ENCODE measurements at regions not wholly inside any gene's neighbourhood (a gene's known extent, or its start where the extent isn't known, plus 50 kb on each side); places are given as distances from the start of the nearest gene placed in this dataset.

GRCh38 chr16:11401161-11402050 is 56.1 kb downstream of the RMI2 start:
- no peak for DNase-seq (ENCODE audit: low read depth, low spot score)

DNA sequence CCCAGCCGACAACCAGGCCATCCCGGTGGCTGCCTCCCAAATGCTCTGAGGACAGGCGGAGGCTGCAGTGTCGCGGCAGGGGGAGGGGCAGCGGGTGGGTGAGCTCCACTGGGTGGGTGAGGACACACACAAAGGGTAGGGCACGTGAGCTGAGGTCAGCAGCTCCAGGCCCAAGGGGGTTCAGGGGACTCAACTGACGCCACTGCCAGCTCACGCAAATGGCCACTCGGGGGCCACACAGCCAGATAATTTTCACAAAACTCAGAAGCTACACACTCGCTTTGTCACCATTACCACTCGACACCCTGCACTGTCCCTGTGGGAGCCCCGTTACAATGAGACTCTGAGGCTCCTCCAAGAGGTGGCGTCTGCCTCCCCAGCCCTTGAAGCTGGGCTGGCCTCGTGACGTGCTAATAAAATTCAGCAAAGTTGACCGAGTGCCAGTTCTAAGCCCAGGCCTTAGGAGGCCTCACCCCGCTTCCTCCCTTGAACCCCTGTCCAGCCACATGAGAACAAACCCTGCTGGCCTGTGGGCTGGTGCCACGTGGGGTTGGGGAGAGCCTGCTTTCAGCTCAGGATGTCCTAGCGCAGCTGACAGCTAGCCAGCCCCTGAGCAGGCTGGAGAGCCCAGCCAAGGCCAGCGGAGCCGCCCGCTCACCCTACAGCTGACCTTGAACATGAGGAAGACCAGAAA is 56.9 kb downstream of the RMI2 start:
- no peak for DNase-seq (ENCODE audit: low read depth, low spot score)

GRCh38 chr16:11402745-11403533 is 57.7 kb downstream of the RMI2 start:
- DNase-seq (ENCODE audit: low read depth, low spot score): no peak

DNA sequence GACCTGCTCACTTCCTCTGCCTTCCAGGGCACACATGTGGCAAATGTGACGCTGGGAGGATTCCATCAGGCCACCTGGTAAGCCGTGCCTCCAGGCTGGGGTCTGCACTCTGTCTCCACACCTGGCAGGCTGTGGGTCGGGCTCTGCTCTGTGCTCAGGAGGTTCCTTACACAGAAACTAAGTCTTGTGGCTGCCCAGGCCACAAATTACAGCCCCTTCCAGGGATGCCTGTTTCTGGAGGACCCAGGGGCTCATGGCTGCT is 58.2 kb downstream of the RMI2 start:
- no peak for DNase-seq (ENCODE audit: low read depth, low spot score)

DNA sequence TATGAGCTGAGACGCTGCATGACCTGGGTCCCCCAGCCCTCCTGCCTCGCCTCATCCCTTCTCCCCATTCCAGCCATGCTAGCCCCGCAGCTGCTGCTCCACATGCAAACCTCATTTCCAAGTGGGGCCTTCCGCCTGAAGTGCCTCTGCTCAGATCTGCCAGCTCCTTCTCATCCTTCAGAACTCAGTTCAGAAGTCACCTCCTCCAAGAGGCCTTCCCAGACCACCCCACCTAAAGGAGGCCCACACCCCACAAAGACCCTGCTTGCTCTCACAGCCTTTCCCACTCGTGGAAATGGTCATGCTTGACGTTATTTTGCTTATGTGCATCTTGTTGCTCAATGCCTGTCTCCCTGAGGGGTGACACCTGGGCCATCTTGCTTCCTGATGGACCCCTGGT is 58.7 kb downstream of the RMI2 start:
- DNase-seq (ENCODE audit: low read depth, low spot score): no peak

DNA sequence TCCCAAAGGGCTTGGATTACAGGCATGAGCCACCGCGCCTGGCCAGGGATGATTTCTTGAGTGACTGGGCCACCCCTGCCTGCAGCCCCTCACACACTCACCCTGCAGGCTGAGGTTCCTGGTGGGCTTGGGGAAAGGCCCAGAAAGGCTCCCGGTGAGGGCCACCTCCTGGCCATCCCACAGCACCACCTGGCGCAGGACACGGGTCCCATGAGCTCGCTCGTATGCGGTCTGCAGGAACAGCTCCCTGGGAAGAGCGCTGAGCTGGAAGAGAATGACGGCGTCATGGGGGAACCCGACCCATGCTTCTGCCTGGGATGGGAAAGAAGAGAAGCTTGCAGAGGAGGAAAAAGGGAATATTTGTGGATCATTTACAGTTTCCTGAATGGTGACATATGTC is 59.3 kb downstream of the RMI2 start:
- no peak for DNase-seq (ENCODE audit: low read depth, low spot score)

GRCh38 chr16:11405331-11406176 is 60.3 kb downstream of the RMI2 start:
- DNase-seq (ENCODE audit: low read depth, low spot score): no peak

GRCh38 chr16:11406177-11406560 is 60.9 kb downstream of the RMI2 start:
- no peak for DNase-seq (ENCODE audit: low read depth, low spot score)

- DNase-seq (ENCODE audit: low read depth, low spot score): peak; percentile 56
Observed at GRCh38 chr16:11407047-11407982, 62.1 kb downstream of the RMI2 start.

DNA sequence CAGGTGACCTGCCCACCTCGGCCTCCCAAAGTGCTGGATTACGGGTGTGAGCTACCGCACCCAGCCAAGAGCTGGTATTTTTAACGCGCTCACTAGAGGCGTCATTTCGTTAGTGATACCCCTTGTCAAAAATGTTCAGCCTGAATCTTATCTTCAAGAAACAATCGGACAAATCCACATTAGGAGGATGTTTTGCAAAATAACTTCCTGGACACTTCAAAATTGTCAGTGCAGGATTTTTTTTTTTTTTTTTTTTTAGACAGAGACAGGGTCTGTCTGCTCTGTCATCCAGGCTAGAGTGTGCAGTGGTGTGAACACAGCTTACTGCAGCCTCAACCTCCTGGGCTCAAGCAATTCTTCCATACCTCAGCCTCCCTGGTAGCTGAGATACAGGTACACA is 63.0 kb downstream of the RMI2 start:
- DNase-seq (ENCODE audit: low read depth, low spot score): no peak

DNA sequence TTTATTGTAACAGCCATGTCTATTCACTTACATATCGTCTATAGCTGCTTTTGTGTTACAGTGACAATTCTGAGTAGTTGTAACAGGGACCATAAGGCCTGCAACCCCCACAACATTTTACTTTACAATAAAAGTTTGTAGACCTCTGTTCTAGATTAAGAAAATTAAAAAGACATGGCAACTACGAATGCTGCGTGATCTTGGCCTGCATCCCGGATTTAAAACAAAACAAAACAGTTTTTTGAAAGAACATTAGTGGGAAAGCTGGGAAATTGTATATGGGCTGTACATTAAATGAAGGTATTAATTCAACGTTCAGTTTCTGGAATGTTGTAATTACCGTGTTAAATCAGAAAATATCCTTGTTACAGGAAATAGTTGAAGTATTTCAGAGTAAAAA is 64.1 kb downstream of the RMI2 start:
- no peak for DNase-seq (ENCODE audit: low read depth, low spot score)

- no peak for DNase-seq (ENCODE audit: low read depth, low spot score)
Observed at GRCh38 chr16:11410376-11411058, 65.3 kb downstream of the RMI2 start.

GRCh38 chr16:11411059-11411550 is 65.8 kb downstream of the RMI2 start:
- no peak for DNase-seq (ENCODE audit: low read depth, low spot score)

GRCh38 chr16:11412175-11412904 is 67.1 kb downstream of the RMI2 start:
- DNase-seq (ENCODE audit: low read depth, low spot score): no peak

DNA sequence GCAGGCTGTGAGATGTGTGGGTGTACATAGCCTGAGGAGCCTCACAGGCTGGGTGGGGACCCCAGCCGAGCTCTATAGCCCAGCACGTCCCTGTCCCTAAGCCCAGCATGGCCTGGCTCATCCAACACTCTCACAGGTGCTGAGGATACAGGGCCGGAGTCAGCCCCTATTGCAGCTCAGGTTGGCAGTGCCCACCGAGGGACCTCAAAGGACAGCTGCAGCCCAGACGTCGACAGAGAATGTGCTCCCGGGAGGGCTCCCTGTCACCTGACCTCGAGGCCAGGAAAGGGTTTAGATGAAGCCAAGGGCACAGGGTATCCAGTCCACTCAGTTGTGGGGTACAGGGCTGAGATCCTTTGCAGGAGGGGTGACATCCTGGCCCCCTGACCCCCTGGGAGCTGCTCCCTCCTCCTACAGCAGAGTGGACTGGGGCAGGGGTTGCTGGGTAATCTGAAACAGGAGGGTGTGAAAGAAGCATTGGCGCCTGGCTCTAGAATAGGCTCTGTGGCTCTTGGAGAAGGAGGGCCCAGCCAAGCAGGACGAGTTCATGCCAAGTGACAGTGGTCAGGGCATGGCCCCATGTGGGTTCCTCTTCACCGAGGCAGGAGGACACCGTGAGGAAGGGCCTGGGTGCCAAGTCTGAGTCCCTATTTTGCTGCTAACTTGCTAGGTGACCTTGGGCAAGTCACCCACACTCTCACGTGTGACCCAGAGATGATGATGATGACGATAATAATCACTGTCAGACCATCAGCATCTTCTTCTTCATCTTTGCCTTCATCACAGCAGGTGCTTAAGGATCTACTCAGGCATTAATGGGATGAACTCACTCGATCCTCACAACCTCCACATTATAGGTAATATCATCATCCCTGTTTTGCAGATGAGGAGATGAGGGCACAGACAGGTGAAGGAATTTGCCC is 68.0 kb downstream of the RMI2 start:
- DNase-seq (ENCODE audit: low read depth, low spot score): no peak

- no peak for DNase-seq (ENCODE audit: low read depth, low spot score)
Observed at GRCh38 chr16:11413907-11414595, 68.8 kb downstream of the RMI2 start.

Data from brain pericyte (primary cell).